Astrocyte (in vitro differentiated cells and primary cell): ENCODE measurements at regions not wholly inside any gene's neighbourhood (a gene's known extent, or its start where the extent isn't known, plus 50 kb on each side); places are given as distances from the start of the nearest gene placed in this dataset.

Source experiments
- DNase-seq: peaks from one replicate; pipeline ENCODE4 v3.0.0-alpha.2; 2010; ENCODE audit warnings: low read depth
- FAIRE-seq: peaks from 2 replicates; lab custom pipeline; 2011; peaks lifted over from hg19 to GRCh38; lab: Jason Lieb, UNC
- H2AFZ ChIP-seq: 2 replicates; pipeline ENCODE4 v1.6.0; 2012; ENCODE audit warnings: low read depth, low read length, inconsistent platforms
- H3K27ac ChIP-seq: 2 replicates; pipeline ENCODE4 v1.5.1; 2011; ENCODE audit warnings: low read depth, low read length, inconsistent platforms
- H3K27me3 ChIP-seq: 2 replicates; pipeline ENCODE4 v1.6.0; 2011; ENCODE audit warnings: low read length, inconsistent platforms; ENCODE audit not compliant: insufficient read depth
- H3K36me3 ChIP-seq: 2 replicates; pipeline ENCODE4 v1.5.1; 2011; ENCODE audit warnings: low read length, inconsistent platforms; ENCODE audit not compliant: insufficient read depth
- H3K4me1 ChIP-seq: 2 replicates; pipeline ENCODE4 v1.5.1; 2011; ENCODE audit warnings: low read length, inconsistent platforms; ENCODE audit not compliant: insufficient read depth
- H3K4me2 ChIP-seq: 2 replicates; pipeline ENCODE4 v1.6.0; 2012; ENCODE audit warnings: low read length, inconsistent platforms
- H3K4me3 ChIP-seq: 2 replicates; pipeline ENCODE4 v1.5.1; 2011; ENCODE audit warnings: low read depth, mild to moderate bottlenecking, low read length, inconsistent platforms; ENCODE audit not compliant: insufficient read depth
- H3K79me2 ChIP-seq: 2 replicates; pipeline ENCODE4 v1.6.0; 2012; ENCODE audit warnings: mild to moderate bottlenecking, low read length, inconsistent platforms; ENCODE audit not compliant: insufficient read depth
- H3K9ac ChIP-seq: 2 replicates; pipeline ENCODE4 v1.6.0; 2012; ENCODE audit warnings: mild to moderate bottlenecking, low read length, inconsistent platforms
- H3K9me3 ChIP-seq: 2 replicates; pipeline ENCODE4 v1.5.1; 2012; ENCODE audit warnings: low read depth, mild to moderate bottlenecking, low read length, inconsistent platforms; ENCODE audit not compliant: insufficient read depth
- H4K20me1 ChIP-seq: 2 replicates; pipeline ENCODE4 v1.6.0; 2012; ENCODE audit warnings: low read length, inconsistent platforms; ENCODE audit not compliant: insufficient read depth
- H3K27ac Mint-ChIP-seq: one replicate; pipeline ENCODE4 v1.8.0; 2021; ENCODE audit warnings: mild to moderate bottlenecking, mixed read lengths; ENCODE audit not compliant: unreplicated experiment
- H3K27me3 Mint-ChIP-seq: one replicate; pipeline ENCODE4 v1.8.0; 2021; ENCODE audit warnings: low read depth, mixed read lengths; ENCODE audit not compliant: unreplicated experiment
- H3K36me3 Mint-ChIP-seq: one replicate; pipeline ENCODE4 v1.8.0; 2021; ENCODE audit warnings: low read depth, mixed read lengths; ENCODE audit not compliant: unreplicated experiment
- H3K4me1 Mint-ChIP-seq: one replicate; pipeline ENCODE4 v1.8.0; 2021; ENCODE audit warnings: low read depth, mixed read lengths; ENCODE audit not compliant: unreplicated experiment
- H3K4me3 Mint-ChIP-seq: one replicate; pipeline ENCODE4 v1.8.0; 2021; ENCODE audit warnings: mild to moderate bottlenecking, moderate library complexity, mixed read lengths; ENCODE audit not compliant: unreplicated experiment
- H3K9me3 Mint-ChIP-seq: one replicate; pipeline ENCODE4 v1.8.0; 2021; ENCODE audit warnings: mild to moderate bottlenecking, mixed read lengths; ENCODE audit not compliant: unreplicated experiment
- EZH2 ChIP-seq: IDR thresholded peaks from 2 replicates; pipeline ENCODE4 v1.6.1; 2012; ENCODE audit warnings: mild to moderate bottlenecking, low read length, inconsistent platforms; ENCODE audit not compliant: insufficient read depth
- TF ChIP-seq, protein P1 (sequence below): IDR thresholded peaks from 2 replicates; pipeline ENCODE4 v1.5.1; 2011; ENCODE audit warnings: low read depth, mild to moderate bottlenecking, inconsistent platforms, low read length, moderate library complexity; ENCODE audit not compliant: insufficient read depth

DNA sequence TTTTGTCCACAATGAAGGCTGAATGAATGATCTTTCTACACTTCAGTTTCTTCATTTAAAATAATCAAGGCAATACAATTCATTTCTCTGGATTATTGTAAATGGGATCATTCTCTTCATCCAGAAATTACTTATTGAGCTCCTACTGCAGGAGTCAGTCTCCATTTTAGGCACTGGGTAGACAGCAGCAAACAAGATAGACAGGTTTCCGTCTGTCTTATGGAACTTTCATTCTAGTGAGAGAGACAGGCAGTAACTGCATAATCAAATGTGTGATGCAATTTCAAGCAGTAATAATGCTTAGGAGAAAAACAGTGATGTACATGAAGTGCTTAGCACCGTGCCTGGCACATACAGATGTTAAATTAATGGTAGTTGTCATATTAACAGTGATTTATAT is 118.9 kb downstream of the SUDS3 start:
- no peaks in the 10 kb centered on the region for H3K9me3 Mint-ChIP-seq
- no peak overlapping the region for H3K4me3 Mint-ChIP-seq
- no peaks in the 10 kb centered on the region for H3K27me3 ChIP-seq
- no peak overlapping the region for H3K4me2 ChIP-seq
- H3K36me3 Mint-ChIP-seq = peaks cover 3% of the 10 kb centered on the region
- no peak overlapping the region for H2AFZ ChIP-seq
- TF ChIP-seq, protein P1, sequence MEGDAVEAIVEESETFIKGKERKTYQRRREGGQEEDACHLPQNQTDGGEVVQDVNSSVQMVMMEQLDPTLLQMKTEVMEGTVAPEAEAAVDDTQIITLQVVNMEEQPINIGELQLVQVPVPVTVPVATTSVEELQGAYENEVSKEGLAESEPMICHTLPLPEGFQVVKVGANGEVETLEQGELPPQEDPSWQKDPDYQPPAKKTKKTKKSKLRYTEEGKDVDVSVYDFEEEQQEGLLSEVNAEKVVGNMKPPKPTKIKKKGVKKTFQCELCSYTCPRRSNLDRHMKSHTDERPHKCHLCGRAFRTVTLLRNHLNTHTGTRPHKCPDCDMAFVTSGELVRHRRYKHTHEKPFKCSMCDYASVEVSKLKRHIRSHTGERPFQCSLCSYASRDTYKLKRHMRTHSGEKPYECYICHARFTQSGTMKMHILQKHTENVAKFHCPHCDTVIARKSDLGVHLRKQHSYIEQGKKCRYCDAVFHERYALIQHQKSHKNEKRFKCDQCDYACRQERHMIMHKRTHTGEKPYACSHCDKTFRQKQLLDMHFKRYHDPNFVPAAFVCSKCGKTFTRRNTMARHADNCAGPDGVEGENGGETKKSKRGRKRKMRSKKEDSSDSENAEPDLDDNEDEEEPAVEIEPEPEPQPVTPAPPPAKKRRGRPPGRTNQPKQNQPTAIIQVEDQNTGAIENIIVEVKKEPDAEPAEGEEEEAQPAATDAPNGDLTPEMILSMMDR = no peak
- no peak for TF ChIP-seq EZH2
- no peak overlapping the region for H3K27ac Mint-ChIP-seq
- no peaks in the 10 kb centered on the region for H3K4me1 ChIP-seq
- H3K27ac ChIP-seq = no peak overlapping the region
- H3K9ac ChIP-seq = no peak overlapping the region
- FAIRE-seq = no peak
- H4K20me1 ChIP-seq = no peaks in the 10 kb centered on the region
- peaks cover 2% of the 10 kb centered on the region for H3K4me1 Mint-ChIP-seq
- H3K4me3 ChIP-seq = no peak overlapping the region
- H3K79me2 ChIP-seq = no peaks in the 10 kb centered on the region
- H3K36me3 ChIP-seq = no peaks in the 10 kb centered on the region
- DNase-seq = no peak
- peaks cover 5% of the 10 kb centered on the region for H3K27me3 Mint-ChIP-seq
- H3K9me3 ChIP-seq = no peaks in the 10 kb centered on the region

DNA sequence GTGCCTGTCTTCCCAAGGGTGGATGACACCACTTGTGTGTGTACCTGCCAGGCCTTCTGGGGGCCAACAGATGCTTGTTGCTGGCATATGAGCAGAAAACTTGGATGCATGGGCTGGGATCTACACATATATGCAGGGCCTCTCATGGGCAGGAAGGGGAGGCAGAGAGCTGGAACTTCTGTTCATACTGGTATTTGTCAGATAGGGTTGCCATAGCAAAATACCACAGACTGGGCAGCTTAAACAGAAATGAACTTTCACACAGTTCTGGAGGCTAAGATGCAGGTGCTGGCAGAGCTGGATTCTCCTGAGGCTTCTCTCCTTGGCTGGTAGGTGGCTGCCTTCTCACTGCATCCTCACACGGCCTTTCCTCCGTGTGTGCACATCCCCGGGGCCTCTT is 121.8 kb downstream of the SUDS3 start:
- TF ChIP-seq, protein P1 = no peak
- TF ChIP-seq EZH2 = no peak
- H3K27me3 ChIP-seq = no peaks in the 10 kb centered on the region
- no peak for FAIRE-seq
- no peak overlapping the region for H3K27ac ChIP-seq
- DNase-seq = no peak
- H3K4me1 ChIP-seq = no peaks in the 10 kb centered on the region
- no peaks in the 10 kb centered on the region for H3K36me3 ChIP-seq
- no peak overlapping the region for H2AFZ ChIP-seq
- H3K36me3 Mint-ChIP-seq = peaks cover 3% of the 10 kb centered on the region
- H3K4me3 Mint-ChIP-seq = no peak overlapping the region
- no peaks in the 10 kb centered on the region for H3K9me3 Mint-ChIP-seq
- peaks cover 2% of the 10 kb centered on the region for H3K4me1 Mint-ChIP-seq
- no peaks in the 10 kb centered on the region for H3K79me2 ChIP-seq
- H3K9ac ChIP-seq = no peak overlapping the region
- no peaks in the 10 kb centered on the region for H3K9me3 ChIP-seq
- no peak overlapping the region for H3K4me2 ChIP-seq
- no peaks in the 10 kb centered on the region for H3K27me3 Mint-ChIP-seq
- peak overlapping the region; percentile 71 for H3K27ac Mint-ChIP-seq
- H4K20me1 ChIP-seq = no peaks in the 10 kb centered on the region
- no peak overlapping the region for H3K4me3 ChIP-seq

DNA sequence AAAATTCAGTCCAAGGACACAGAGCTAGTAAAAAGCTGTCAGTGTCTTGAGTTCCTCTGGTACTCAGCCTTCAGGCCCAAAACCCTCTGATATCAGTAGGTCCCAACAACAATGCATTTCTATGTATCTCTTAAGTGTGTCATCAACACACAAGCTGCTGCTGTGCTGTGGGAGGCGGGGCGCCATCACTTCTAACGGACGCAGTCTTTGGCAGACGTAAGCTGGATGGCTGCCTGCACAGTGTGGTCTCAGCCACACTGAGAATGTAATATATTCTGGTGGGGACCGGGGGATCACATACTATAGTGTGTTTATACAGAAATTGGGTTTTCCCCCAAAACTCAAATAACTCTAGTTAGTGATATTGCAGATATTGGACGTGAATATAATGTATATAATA is 123.9 kb downstream of the SUDS3 start:
- Mint-ChIP-seq H3K4me3 (no peak overlapping the region), H3K4me1 (peaks cover 2% of the 10 kb centered on the region), H3K27me3 (no peaks in the 10 kb centered on the region), H3K9me3 (no peaks in the 10 kb centered on the region), H3K36me3 (peaks cover 3% of the 10 kb centered on the region), H3K27ac (no peak overlapping the region)
- Histone ChIP-seq H3K27ac (no peak overlapping the region), H3K9ac (no peak overlapping the region), H4K20me1 (no peaks in the 10 kb centered on the region), H3K9me3 (no peaks in the 10 kb centered on the region), H3K4me3 (no peak overlapping the region), H3K4me1 (no peaks in the 10 kb centered on the region), H3K27me3 (no peaks in the 10 kb centered on the region), H3K79me2 (no peaks in the 10 kb centered on the region), H2AFZ (no peak overlapping the region), H3K36me3 (no peaks in the 10 kb centered on the region), H3K4me2 (no peak overlapping the region)
- FAIRE-seq (no peak), DNase-seq (no peak)
- TF ChIP-seq, protein P1 = no peak
- TF ChIP-seq EZH2 = no peak
